ENCODE measurements at regions not wholly inside any gene's neighbourhood (a gene's known extent, or its start where the extent isn't known, plus 50 kb on each side); places are given as distances from the start of the nearest gene placed in this dataset.

GRCh38 chr2:236343400-236344161, 79.4 kb upstream of the ASB18 start:
- Histone ChIP-seq H3F3A (ENCODE audit: insufficient read depth, low read length, poor library complexity, severe bottlenecking) (no peaks in the 10 kb centered on the region), H3K36me3 (ENCODE audit: insufficient read depth, low read length) (no peaks in the 10 kb centered on the region), H3K27ac (ENCODE audit: low read length) (no peak overlapping the region), H3K27me3 (ENCODE audit: insufficient read depth, low read depth, low read length) (no peaks in the 10 kb centered on the region), H3K4me3 (ENCODE audit: low read length) (no peak overlapping the region), H3K9ac (ENCODE audit: low read length) (no peak overlapping the region), H3K4me2 (ENCODE audit: low read length) (no peak overlapping the region), H3K79me2 (replicated peaks; ENCODE audit: insufficient read depth, low read length) (no peaks in the 10 kb centered on the region), H3K9me2 (ENCODE audit: insufficient read depth, low read length) (no peaks in the 10 kb centered on the region), H4K20me1 (ENCODE audit: insufficient read depth) (no peaks in the 10 kb centered on the region), H2AFZ (ENCODE audit: low read depth, low read length) (no peak overlapping the region), H3K9me3 (ENCODE audit: low read length) (no peaks in the 10 kb centered on the region)
- TF ChIP-seq EP300 (conservative IDR thresholded peaks at IDR 0.05; ENCODE audit: poor library complexity, severe bottlenecking) (no peak), POLR2AphosphoS5 (IDR thresholded peaks at IDR 0.05) (no peak), MXI1 (conservative IDR thresholded peaks at IDR 0.05; ENCODE audit: poor library complexity, severe bottlenecking) (no peak), REST (IDR thresholded peaks at IDR 0.05; ENCODE audit: borderline replicate concordance) (no peak), SMC3 (conservative IDR thresholded peaks at IDR 0.05; ENCODE audit: poor library complexity) (peak; percentile 87), CTCF (IDR thresholded peaks at IDR 0.05; ENCODE audit: poor library complexity, severe bottlenecking) (peak; percentile 82), TAF1 (IDR thresholded peaks at IDR 0.05; ENCODE audit: low read depth) (no peak), RAD21 (conservative IDR thresholded peaks at IDR 0.05) (peak; percentile 73), EZH2 (IDR thresholded peaks at IDR 0.05; ENCODE audit: borderline replicate concordance, insufficient read depth, low read length, poor library complexity, severe bottlenecking) (no peak)

- H3K79me2 ChIP-seq (replicated peaks; ENCODE audit: insufficient read depth, low read length): no peaks in the 10 kb centered on the region
- H3K4me3 ChIP-seq (ENCODE audit: low read length): no peak overlapping the region
- no peak overlapping the region for H3K27ac ChIP-seq (ENCODE audit: low read length)
- no peak overlapping the region for H3K9ac ChIP-seq (ENCODE audit: low read length)
- H3K27me3 ChIP-seq (ENCODE audit: insufficient read depth, low read depth, low read length): no peaks in the 10 kb centered on the region
- no peaks in the 10 kb centered on the region for H3K9me3 ChIP-seq (ENCODE audit: low read length)
- no peaks in the 10 kb centered on the region for H3K9me2 ChIP-seq (ENCODE audit: insufficient read depth, low read length)
- no peak overlapping the region for H3K4me2 ChIP-seq (ENCODE audit: low read length)
- H3K36me3 ChIP-seq (ENCODE audit: insufficient read depth, low read length): no peaks in the 10 kb centered on the region
- TF ChIP-seq MXI1 (conservative IDR thresholded peaks at IDR 0.05; ENCODE audit: poor library complexity, severe bottlenecking): no peak
- TF ChIP-seq RAD21 (conservative IDR thresholded peaks at IDR 0.05): no peak
- TF ChIP-seq TAF1 (IDR thresholded peaks at IDR 0.05; ENCODE audit: low read depth): no peak
- TF ChIP-seq REST (IDR thresholded peaks at IDR 0.05; ENCODE audit: borderline replicate concordance): no peak
- TF ChIP-seq CTCF (IDR thresholded peaks at IDR 0.05; ENCODE audit: poor library complexity, severe bottlenecking): no peak
- no peak for TF ChIP-seq EZH2 (IDR thresholded peaks at IDR 0.05; ENCODE audit: borderline replicate concordance, insufficient read depth, low read length, poor library complexity, severe bottlenecking)
- no peak for TF ChIP-seq EP300 (conservative IDR thresholded peaks at IDR 0.05; ENCODE audit: poor library complexity, severe bottlenecking)
- no peak for TF ChIP-seq POLR2AphosphoS5 (IDR thresholded peaks at IDR 0.05)
- TF ChIP-seq SMC3 (conservative IDR thresholded peaks at IDR 0.05; ENCODE audit: poor library complexity): no peak
- no peak overlapping the region for H2AFZ ChIP-seq (ENCODE audit: low read depth, low read length)
- H3F3A ChIP-seq (ENCODE audit: insufficient read depth, low read length, poor library complexity, severe bottlenecking): no peaks in the 10 kb centered on the region
- H4K20me1 ChIP-seq (ENCODE audit: insufficient read depth): no peaks in the 10 kb centered on the region
Observed at GRCh38 chr2:236344446-236344845, 80.2 kb upstream of the ASB18 start.

All from neural cell (in vitro differentiated cells).